ENCODE measurements at regions not wholly inside any gene's neighbourhood (a gene's known extent, or its start where the extent isn't known, plus 50 kb on each side); places are given as distances from the start of the nearest gene placed in this dataset.

DNA sequence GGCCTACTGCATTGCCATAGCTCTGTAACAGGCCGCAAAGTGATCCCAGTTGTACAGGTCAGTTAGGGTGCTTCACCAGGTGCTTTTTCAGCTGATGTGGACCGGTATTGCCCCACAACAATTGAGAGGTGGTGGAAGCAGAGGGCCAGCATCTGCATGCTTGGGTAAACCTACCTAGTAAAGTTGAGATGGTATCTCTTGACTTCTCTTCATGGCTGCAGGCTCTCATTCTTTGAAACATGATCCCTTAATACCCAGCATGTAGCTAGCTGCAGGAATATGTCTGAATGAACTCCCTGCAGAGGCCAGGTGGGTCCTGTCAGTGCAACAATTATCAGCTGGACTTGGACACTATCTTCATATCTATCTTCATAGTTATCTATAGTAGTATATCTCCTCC is 60.7 kb upstream of the CCDC6 start:
- TF ChIP-seq CTCF (conservative IDR thresholded peaks at IDR 0.05; ENCODE audit: low read depth in 2 of 2) (no peak), JUNB (IDR thresholded peaks at IDR 0.05; ENCODE audit: unreplicated experiment) (no peak), EZH2 (IDR thresholded peaks at IDR 0.05; ENCODE audit: low read depth, unreplicated experiment) (no peak)
- TF ChIP-seq, protein P1, sequence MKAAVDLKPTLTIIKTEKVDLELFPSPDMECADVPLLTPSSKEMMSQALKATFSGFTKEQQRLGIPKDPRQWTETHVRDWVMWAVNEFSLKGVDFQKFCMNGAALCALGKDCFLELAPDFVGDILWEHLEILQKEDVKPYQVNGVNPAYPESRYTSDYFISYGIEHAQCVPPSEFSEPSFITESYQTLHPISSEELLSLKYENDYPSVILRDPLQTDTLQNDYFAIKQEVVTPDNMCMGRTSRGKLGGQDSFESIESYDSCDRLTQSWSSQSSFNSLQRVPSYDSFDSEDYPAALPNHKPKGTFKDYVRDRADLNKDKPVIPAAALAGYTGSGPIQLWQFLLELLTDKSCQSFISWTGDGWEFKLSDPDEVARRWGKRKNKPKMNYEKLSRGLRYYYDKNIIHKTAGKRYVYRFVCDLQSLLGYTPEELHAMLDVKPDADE (IDR thresholded peaks at IDR 0.05), result no peak

All from GM23338 (cell line).